H1 (cell line): ENCODE measurements at regions not wholly inside any gene's neighbourhood (a gene's known extent, or its start where the extent isn't known, plus 50 kb on each side); places are given as distances from the start of the nearest gene placed in this dataset.

ENCODE experiments used
- CEBPB ChIP-seq: IDR thresholded peaks from 2 replicates; pipeline ENCODE4 v1.6.1; 2012; ENCODE audit warnings: low read depth, low read length
- CTCF ChIP-seq, 3 experiments: IDR thresholded peaks; 1 replicate in 2 of 3; 2 replicates in 1 of 3; pipeline versions ENCODE4 v1.5.1 to v1.6.1; 2011; ENCODE audit warnings: low read length in 3 of 3, mild to moderate bottlenecking in 3 of 3, inconsistent platforms in 2 of 3, low read depth in 1 of 3, moderate library complexity in 1 of 3; ENCODE audit not compliant: insufficient read depth in 1 of 3; ENCODE audit errors: control extremely low read depth in 1 of 3
- RNF2 ChIP-seq: fragments of 200-900, 300-1000 bp; sonication (generic); IDR thresholded peaks from 2 replicates; pipeline ENCODE4 v1.7.1; 2016; ENCODE audit warnings: borderline replicate concordance, low read depth, mild to moderate bottlenecking, antibody characterized with exemption, low read length; ENCODE audit not compliant: poor library complexity, severe bottlenecking; ENCODE audit errors: missing control alignments

GRCh38 chr6:163844761-163845160, 430.2 kb downstream of the QKI start (continued):
- TF ChIP-seq CTCF (IDR thresholded peaks at IDR 0.05; ENCODE audit: control extremely low read depth in 1 of 3, insufficient read depth in 1 of 3, low read depth in 1 of 3, low read length in 3 of 3) (no peak), CEBPB (no peak), RNF2 (no peak)
